ENCODE measurements at regions not wholly inside any gene's neighbourhood (a gene's known extent, or its start where the extent isn't known, plus 50 kb on each side); places are given as distances from the start of the nearest gene placed in this dataset.

DNA sequence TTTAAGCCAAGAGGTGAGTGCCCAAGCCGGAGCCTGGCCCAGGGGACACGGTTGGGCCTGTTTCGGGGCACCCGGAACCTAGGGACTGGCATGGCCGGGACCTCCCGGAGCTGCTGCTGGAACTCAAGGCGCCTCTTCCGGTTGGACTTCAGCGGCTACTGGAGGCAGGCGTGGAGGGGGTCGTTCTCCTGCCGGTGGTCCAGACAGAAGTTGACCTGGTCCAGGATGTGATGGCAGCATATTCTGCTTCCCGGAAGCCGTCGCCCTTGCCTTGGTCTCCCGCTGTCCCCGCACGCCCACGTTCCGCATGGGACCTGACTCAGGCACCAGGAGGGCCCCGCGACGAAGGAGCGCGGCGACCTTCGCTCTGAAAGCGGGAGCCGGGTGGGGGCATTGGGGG, 240.8 kb downstream of the FOXA2 start:
- intact Hi-C loops (cut with DNase I) = loop anchor here in 1 of 2 donors (5.0 kb wide), 1 partner anchor 239 kb away; the partner anchor contains the start of gene FOXA2
- no peak for DNase-seq (ENCODE audit: low spot score)

DNA sequence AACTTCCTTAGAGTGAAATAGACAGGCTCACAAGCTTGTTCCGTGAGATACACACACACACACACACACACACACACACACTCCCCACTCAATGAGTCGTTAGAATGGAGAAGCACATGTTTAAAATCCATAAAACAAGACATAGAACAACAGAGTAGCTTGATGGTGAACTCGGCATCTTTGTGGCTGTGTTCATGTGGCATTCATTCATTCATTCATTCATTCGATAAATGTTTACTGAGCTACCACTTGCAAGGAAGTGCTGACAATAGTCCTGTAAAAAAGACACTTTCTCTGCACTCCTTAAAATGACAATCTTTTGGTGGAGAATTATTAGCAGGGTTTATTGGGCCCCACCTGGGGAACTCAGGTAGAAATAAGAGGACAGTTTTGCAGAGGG, 242.0 kb downstream of the FOXA2 start:
- intact Hi-C loops (cut with DNase I) = loop anchor here in 1 of 2 donors (5.0 kb wide), 1 partner anchor 240 kb away; the partner anchor contains the start of gene FOXA2
- no peak for DNase-seq (ENCODE audit: low spot score)

DNA sequence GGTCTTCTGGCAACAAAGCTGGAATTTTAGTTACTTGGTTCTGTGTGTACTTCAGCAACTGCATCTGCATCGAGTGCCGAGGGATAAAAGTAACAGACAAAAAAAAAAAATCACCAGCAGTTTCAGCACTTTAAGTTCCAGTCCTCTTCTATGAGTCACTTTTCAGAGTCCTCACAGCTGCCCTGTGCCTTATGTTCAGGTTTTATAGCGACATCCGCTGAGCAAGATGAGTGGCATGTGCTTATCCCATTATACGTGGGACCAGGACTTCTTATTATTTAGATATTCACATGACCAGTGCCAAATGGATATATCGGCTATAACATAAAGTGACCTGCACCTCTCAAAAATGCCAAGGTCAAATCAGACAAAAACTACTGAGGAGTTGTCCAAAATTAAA, 242.9 kb downstream of the FOXA2 start:
- intact Hi-C loops (cut with DNase I) = loop anchor here in 1 of 2 donors (5.0 kb wide), 1 partner anchor 241 kb away; the partner anchor contains the start of gene FOXA2

DNA sequence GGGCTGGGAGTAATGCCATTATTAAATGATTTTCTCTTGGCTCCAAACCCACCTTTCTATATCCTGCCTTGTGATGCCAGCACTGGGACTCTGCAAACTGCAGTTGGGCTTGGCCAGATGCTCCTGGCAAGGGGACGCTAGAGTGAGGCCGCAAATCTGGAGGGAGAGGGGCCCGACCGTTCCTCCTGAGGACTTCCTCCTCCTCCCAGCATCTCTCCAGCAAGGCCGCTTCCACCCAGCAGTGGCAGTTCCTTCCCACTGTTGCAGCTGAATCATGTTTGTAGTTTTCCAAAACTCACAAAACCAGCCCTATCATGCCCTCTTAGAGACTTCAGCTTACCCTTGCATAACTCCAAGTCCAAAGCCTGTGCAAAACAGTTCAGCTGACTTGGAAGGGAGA, 244.4 kb downstream of the FOXA2 start:
- DNase-seq (ENCODE audit: low spot score) = no peak
- intact Hi-C loops (cut with DNase I) = loop anchor here in 1 of 2 donors (2.0 to 5.0 kb wide), 2 partner anchors 242 to 343 kb away; partner anchors contain the start of gene FOXA2

More for the DNA sequence above, 242.9 kb downstream of the FOXA2 start:
- no peak for DNase-seq (ENCODE audit: low spot score)

DNA sequence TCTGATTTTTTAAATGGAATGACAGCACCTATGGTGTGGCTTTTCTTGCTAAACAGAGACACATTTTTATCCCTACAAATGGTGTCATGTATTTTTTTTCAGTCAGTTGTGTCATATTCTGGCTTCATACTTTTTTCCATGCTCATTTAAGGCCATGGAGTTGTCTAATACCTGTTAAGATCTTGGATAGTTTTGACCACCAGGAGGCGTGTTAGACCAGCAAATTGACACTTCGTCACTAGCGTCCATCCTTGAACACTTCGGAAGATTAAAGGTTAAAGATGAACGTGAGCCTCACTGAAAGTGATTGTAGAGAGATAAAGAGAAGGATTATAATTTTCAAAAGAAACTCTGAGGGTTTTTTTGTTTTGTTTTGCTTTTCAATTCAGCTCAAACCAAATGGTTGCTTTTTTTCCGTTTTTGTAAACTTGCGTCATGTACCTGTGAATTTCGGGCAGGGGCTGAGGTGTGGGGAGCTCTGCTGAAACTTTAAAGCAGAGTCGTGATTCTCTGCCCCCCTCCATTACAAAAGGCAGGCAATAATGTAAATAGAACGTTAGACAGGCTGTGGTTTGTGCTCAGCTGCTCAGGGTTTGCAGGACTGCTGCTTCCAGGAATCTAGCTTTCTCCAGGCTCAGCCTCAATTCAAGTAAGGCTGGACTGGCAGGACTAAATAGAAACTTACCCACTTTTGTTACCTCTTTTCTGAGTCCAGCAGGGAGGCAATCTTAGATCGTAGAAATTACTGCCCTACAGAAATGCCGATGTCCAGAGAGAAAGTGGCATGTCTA, 245.1 kb downstream of the FOXA2 start:
- intact Hi-C loops (cut with DNase I) = loop anchor here in 1 of 2 donors (2.0 kb wide), 1 partner anchor 344 kb away; no protein-coding TSS in a partner anchor
- DNase-seq (ENCODE audit: low spot score) = no peak

DNA sequence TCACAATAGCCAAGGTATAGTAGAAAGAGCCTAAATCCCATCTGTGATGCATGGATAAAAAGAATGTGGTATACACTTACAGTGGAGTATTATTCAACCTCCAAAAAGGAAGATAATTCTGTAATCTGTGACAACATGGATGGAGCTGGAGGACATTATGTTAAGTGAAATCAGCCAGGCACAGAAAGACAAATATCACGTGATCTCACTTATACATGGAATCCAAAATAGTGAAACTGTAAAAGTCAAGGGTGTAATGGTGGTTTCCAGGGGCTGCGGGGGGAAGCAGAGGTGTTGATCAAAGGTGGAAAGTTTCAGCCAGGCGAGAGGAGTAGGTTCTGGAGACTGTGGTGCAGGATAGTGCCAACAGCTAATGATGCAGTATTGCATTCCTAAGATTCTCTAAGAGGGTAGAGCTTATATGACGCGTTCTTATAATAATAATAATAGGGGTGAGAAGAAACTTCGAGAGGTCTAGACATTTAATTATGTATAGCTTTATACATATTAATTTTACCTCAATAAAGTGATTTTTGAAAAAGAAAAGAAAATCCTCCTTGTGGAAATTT, 246.1 kb downstream of the FOXA2 start:
- no peak for DNase-seq (ENCODE audit: low spot score)
- intact Hi-C loops (cut with DNase I) = loop anchor here in 1 of 2 donors (2.0 kb wide), 1 partner anchor 345 kb away; no protein-coding TSS in a partner anchor

DNA sequence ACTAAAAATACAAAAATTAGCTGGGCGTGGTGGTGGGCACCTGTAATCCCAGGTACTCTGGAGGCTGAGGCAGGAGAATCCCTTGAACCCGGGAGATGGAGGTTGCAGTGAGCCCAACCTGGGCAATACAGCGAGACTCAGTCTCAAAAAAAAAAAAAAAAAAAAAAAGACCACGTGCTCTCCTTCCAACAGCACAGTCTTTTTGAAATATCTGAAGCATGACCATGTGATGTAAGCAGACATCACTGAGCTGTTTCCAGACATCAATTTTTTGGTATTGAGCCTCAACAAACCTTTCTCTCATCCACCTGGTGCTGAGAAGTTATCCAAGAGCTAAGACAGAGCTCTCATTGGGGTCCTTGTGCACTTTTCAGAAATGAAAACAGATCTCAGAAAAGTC, 249.2 kb downstream of the FOXA2 start:
- intact Hi-C loops (cut with DNase I) = no loop called here
- DNase-seq (ENCODE audit: low spot score) = no peak

DNA sequence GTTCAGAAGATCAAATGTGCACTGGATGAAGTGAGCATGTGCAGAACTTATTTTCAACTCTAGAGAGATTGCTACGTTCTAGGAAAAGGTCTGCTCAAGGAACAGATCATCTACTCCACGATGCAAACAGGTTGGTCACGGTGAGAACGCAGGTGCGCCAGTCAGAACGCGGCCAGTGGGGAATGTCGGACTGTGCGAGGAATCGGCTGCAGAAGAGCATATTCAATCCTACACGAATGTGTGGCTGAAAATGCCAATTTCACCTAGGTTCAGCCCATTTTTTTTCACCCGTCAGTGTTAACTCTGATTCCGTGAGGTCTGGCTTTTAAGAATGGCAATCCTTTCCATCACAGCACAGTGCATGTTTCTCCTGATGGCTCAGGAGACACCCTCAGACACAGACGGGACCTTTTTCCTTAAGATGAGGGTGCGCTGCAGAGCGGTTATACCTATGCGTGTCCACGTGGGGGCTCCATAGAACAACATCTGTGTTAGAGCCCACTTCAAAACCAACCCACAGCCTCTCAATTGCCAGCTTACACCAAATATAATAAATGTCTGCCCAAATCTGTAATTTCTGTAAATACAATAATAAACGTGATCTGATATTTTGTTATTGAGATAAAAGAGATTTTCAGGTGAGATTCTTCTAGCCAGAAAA, 250.4 kb downstream of the FOXA2 start:
- intact Hi-C loops (cut with DNase I) = no loop called here
- DNase-seq (ENCODE audit: low spot score) = no peak

DNA sequence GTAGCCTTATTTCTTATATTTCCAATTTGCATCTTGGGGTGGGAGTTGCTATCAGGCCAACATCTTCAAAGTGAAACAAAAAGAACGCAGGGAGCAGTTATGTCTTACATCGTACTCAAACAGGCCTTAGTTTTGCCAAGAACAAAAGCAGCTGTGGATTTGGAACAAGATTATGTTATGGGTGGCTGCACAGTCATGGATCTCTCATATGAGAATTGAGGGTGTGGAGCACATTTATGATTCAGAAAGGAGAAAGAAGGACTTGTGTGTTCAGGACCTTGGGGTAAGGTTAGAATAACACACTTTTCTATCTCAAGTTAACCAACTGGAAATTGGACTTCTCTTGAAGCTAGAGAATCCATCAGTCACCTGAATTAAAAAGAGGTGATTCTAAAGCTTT, 259.9 kb downstream of the FOXA2 start:
- intact Hi-C loops (cut with DNase I) = no loop called here
- DNase-seq (ENCODE audit: low spot score) = no peak

DNA sequence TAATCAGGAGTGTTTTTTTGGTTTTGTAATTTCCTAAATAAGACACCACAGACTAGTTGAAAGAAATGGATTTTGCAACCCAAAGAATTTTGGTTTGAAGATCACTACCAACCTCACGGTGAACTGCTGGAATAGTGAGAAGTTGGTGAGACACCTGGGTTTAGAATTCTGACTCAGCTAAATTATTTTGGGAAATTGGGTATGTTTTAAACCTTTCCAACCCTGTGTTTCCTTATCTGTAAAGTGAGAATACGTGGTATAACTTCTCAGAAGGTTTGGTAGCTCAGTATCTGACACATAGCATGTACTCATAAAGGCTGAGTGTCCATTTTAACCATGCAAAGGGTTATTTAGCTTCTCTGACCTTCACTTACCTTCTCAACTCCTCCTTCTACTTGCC, 261.9 kb downstream of the FOXA2 start:
- DNase-seq (ENCODE audit: low spot score) = no peak
- intact Hi-C loops (cut with DNase I) = no loop called here

DNA sequence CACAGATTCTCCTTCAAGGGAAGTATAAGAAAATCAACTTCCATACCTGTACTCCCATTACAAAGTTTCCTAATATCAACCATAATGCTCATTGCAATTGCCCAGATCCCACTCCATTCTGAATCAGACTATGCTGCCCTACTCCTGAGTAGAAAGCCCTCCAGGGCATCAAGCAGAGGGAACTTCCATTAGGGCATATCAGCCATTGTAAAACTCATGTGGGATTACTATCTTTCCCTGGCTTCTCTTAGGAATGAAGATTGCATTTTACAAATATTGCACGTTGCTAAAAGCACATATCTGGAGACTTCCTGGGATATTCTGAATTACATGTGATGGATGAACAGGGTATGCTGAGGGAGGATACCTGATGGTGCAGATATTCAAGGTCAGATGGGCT, 263.2 kb downstream of the FOXA2 start:
- intact Hi-C loops (cut with DNase I) = no loop called here
- DNase-seq (ENCODE audit: low spot score) = no peak

DNA sequence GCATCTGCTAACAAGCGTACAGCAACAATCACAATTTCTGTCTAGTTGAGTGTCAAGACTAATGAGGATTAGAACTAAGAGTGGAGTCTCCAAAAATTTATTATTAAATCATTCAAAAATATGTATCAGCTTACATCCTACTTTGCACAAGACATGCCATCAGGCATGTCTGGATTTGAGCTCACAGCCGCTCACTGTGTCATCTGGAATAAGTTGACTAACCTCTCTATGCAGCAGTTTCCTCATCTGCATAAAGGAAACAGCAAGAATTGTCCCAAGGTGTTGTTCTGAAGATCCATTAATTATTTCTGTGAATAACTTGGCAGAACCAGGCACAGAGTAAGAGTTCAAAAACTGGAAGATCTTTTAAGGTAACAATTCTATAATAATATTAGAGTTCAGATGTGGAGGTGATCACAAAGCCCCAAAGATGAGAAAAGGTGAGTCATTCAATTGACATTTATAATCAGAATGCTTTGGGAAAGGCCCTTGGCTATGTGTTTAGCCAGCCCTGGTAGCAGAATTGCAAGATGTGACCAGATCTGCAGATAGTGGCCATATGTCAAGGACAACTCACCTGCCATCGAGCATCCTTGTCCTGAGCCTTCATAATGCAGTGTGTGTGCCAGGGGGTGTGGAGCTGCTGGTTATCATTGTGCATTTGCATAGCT, 264.0 kb downstream of the FOXA2 start:
- intact Hi-C loops (cut with DNase I) = no loop called here
- no peak for DNase-seq (ENCODE audit: low spot score)

DNA sequence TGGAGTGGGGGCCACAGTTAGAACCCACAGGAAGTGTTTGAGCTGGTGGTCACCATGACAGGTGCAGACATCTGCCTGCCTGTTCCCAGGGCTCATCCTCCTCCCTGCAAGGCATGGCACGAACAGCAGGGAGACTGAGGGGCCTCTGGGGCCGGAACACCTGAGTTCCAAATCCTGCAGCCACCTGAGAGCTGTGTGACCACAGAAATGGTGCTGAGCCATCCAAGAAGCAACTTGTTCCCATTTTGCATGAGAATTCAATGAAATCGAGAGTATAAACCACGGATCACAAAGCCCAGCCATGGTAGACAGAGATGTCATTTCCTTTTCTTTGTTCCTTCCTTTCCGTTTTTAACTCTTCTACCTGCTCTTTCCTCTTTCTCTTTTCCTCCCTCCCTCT, 268.6 kb downstream of the FOXA2 start:
- DNase-seq (ENCODE audit: low spot score) = no peak
- intact Hi-C loops (cut with DNase I) = no loop called here

DNA sequence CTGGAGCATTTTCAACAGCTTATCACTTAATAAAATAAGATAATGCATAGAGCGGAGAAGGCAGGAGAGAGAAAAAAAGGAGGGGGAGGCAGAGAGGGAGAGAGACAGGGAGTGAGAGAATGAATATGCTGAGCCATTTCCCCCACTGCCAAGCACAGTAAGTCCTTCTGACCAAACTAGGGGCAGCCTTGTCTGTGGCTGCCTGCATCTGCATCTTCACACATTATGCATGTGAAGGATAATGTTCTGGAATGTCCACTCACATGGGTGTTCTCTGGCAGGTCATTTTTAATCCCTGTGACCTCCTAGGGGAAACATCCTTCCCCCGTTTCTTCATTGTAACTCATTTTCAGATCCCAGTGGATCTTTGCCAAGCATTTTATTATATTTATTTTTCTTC, 269.3 kb downstream of the FOXA2 start:
- intact Hi-C loops (cut with DNase I) = no loop called here

DNA sequence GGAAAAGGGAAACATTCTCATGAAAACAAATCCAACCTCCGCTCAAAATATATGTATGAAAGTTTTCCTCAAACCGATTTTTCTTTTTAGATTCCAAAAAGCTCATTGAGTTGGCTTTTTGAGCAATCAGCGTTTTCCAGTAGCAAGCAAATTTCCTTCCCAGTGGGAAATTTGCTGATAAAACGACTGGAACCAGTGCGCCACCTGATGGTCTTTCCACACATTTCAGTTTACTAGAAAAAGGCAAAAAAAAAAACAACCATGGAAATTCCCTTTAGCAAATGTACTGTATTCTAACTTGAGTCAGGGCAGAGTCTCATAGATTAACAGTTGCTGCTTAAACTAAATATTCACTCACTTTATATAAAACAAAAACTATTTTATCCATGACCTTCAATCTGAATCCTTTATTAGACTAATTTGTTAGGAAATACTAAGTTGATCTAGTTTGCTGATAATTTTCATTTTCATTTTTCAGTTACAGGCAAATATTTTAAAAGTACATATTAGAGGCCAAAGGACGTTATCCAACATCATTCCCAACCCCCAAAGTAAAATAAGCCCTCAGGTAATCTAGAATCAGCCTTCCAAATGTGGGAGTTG, 271.5 kb downstream of the FOXA2 start:
- DNase-seq (ENCODE audit: low spot score) = no peak
- intact Hi-C loops (cut with DNase I) = no loop called here

More for the DNA sequence above, 269.3 kb downstream of the FOXA2 start:
- DNase-seq (ENCODE audit: low spot score) = no peak

DNA sequence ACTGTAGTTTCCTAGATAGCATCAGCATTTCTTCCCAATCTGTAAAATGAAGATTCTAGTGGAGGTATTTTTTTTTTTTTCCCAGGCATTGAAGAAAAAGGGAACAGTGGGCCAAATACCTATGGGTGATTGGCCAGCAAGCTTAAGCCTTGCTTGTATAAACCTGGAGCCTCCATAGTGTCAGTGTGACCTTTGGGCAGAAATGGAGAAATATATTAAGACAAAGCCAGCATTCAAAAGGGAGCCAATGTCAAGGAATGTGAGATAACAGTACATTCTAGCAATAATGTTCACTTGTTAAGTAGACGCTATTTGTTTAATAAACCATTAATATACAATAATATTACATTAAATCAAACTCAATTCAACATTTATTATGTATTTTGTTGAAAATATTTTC, 275.4 kb downstream of the FOXA2 start:
- DNase-seq (ENCODE audit: low spot score) = no peak
- intact Hi-C loops (cut with DNase I) = no loop called here

DNA sequence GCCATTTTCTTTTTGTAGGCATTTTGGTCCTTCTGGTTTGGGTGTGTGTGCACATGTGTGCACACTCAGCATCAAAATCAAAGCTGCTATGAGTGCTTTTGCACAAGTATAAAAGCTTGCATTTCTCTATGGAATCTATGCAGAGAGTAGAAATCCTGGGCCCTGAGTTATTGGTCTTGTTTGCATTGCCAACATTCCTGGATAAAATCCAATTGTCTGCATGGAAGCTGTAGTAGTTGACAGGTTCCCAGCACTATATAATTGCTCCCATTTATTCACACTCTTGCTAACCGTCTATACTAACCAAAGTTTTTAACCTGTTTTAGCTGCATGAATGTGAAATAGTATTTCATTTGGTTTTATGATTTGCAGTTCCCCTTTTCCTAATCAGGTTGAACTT, 277.0 kb downstream of the FOXA2 start:
- no peak for DNase-seq (ENCODE audit: low spot score)
- intact Hi-C loops (cut with DNase I) = no loop called here

DNA sequence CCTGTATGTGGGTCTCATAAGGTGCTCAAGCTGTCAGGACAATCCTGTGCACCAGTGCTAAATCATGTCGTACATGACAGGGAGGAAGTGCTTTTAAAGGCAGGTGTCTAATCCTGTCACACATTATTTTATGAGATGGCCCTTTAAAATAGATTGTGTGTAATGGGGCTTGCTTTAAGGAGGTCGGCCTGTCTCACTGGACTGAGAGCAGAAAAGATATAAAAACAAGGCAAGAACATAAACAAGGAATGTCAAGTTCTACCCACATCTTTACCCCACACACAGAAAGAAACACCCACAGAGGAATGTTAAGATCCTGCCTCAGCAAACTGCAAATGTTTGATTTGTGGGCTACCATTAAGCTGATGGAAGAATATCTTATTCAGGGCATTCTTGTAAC, 279.0 kb downstream of the FOXA2 start:
- intact Hi-C loops (cut with DNase I) = no loop called here
- DNase-seq (ENCODE audit: low spot score) = no peak

DNA sequence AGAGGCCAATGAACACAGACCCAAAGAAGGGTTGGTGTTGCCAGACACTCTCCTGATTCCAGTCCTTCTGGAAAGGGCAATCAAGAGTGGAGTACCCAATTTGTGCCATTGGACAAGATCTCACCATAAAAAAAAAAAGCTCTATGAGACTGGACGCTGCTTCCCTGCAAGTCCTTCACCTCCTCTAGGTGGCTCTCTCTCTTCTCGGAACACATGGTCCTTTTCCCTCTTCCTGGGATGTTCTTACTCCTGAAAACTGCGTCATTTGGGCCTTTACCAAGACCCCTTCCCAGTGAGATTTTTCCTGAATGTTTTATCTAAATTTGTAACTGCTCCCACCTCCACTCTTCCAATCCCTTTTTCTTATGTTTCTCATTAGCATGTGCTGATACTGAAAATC, 280.8 kb downstream of the FOXA2 start:
- intact Hi-C loops (cut with DNase I) = no loop called here
- DNase-seq (ENCODE audit: low spot score) = no peak
